Stimulated activated CD8-positive, alpha-beta memory T cell treated with anti-CD3 and anti-CD28 coated beads, Interleukin-7, amount 100 ng/mL, for 48 hours (primary cell): ENCODE measurements at regions not wholly inside any gene's neighbourhood (a gene's known extent, or its start where the extent isn't known, plus 50 kb on each side); places are given as distances from the start of the nearest gene placed in this dataset.
"Not testable (repeated sequence)": the region's sequence is repeated elsewhere in the genome, so short reads cannot be mapped to it uniquely, and the experiment has no call there.

Experiments
- DNase-seq, 2 donors: peaks; one replicate each; pipeline ENCODE4 v3.0.0-alpha.2; 2020; ENCODE audit warnings: low read depth in 1 of 2; ENCODE audit errors: extremely low read depth in 1 of 2

DNA sequence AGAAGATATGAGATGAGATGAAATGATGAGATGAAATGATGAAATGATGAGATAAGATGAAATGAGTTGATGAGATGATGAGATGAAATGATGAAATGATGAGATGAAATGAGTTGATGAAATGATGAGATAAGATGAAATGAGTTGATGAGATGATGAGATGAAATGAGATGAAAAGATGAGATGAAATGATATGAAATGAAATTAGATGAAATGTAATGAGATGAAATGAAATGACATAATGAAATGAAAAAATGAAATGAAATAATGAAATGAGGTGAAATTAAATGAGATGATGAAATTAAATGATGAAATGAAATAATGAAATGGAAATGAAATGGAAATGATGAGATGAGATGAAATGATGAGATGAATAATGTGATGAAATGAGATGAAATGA, 231.6 kb downstream of the GOLGA6L6 start:
- DNase-seq: not testable (repeated sequence)

- DNase-seq: not testable (repeated sequence)
Observed at GRCh38 chr15:20309395-20309794, 232.2 kb downstream of the GOLGA6L6 start.

DNA sequence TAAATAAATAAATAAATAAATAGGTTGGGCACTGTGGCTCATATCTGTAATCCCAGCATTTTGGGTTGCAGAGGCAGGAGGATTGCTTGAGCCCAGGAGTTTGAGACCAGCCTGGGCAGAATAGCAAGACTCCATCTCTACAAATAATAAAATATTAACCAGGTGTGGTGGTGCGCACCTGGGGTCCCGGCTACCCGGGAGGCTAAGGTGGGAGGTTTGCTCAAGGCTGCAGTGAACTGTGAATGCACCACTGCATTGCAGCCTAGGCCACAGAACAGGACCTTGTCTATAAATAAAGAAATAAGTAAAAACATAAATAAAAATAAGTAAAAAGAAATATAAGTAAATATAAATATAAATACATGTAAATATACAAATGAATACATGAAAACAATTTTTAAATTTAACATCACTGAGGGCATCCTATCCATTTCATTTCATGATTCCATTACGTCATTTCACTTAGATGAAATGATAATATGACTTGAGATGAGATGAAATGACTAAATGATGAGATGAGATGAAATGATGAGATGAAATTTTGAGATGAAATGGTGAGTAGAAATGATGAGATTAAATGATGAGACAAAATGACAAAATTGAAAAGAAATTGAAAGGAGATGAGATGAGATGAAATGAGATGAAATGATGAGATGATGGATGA, 233.4 kb downstream of the GOLGA6L6 start:
- not testable (repeated sequence) for DNase-seq

DNA sequence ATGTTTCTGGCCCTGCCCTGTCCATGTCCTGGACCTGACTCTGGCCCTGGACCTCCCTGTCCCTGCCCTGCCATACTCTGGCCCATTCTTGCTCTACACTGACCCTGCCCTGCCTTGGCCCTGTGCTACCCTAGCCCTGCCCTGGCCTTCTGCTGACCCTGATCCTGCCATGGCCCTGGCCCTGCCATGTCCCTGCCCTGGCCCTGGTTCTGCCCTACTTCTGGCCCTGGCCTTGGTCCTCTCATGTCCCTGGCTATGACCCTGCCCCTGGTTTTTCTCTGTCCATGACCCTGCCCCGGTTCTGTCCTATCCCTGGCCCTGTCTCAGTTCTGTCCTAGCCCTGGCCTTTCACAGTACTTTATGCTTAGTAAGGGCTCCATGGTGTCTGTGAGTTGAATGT, 234.5 kb downstream of the GOLGA6L6 start:
- DNase-seq: not testable (repeated sequence)

DNA sequence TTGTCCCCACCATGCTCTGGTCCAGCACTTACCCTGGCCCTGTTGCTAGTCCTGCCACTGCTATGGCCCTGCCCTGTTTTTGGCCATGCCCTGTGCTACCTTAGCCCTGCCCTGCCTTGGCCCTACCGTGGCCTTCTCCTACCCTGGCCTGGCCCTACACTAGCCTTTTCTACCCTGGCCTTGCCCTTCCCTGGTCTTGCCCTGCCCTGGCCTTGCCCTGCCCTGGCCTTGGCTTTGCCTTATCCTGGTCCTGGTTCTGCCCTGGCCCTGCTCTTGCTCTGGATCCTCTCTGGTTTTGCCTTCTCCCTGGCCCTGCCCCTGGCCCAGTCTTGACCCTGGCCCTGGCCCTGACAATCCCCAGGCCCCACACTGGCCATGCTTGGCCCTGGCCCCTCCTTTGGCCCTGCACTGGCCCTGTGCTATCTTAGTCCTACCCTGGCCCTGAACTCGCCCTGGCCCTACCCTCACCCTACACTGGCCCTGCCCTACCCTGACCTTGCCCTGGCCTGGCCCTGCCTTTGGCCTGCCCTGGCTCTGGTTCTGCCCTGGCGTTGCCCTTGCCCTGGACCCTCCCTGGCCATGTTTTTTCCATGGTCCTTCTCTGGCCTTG, 235.0 kb downstream of the GOLGA6L6 start:
- not testable (repeated sequence) for DNase-seq

DNA sequence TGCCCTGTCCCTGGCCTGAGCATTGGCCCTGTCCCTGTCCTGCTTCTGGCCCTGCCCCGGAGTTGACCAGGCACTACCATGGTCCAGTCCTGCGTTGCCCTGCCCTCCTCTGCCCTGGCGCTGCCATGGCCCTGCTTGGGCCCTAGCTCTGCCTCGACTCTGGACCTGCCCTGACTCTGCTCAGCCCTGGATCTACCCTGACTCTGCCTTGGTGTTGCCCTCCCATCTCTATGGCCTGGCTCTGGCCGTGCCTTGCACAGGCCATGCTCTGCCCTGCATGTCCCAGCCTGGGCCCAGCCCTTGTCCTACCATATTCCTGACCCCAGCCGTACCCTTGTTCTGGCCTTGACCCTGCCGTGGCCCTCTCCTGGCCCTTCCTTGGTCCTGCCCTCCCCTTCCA, 235.7 kb downstream of the GOLGA6L6 start:
- DNase-seq: not testable (repeated sequence)

DNA sequence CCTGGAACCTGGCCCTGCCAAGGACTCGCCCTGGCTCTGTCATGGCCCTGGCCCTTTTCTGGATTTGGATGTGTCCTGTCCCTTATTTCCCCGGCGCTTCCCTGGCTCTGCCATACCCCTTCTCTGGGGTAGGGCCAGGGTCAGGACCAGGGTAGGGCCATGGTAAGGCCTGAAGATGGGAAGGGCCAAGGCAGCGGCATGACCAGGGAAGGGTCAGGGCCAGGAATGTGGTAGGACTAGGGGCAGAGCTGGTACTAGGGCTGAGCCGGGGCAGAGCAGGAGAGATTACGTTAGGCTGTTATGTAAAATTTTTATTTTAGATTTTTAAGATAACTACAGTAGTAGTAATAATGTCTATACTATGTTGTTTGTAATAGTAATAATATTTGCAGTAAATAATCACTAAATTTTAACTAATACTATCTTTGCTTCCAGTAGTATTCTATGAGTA, 236.6 kb downstream of the GOLGA6L6 start:
- DNase-seq: not testable (repeated sequence)

- not testable (repeated sequence) for DNase-seq
Observed at GRCh38 chr15:20304282-20305014, 237.2 kb downstream of the GOLGA6L6 start.

DNA sequence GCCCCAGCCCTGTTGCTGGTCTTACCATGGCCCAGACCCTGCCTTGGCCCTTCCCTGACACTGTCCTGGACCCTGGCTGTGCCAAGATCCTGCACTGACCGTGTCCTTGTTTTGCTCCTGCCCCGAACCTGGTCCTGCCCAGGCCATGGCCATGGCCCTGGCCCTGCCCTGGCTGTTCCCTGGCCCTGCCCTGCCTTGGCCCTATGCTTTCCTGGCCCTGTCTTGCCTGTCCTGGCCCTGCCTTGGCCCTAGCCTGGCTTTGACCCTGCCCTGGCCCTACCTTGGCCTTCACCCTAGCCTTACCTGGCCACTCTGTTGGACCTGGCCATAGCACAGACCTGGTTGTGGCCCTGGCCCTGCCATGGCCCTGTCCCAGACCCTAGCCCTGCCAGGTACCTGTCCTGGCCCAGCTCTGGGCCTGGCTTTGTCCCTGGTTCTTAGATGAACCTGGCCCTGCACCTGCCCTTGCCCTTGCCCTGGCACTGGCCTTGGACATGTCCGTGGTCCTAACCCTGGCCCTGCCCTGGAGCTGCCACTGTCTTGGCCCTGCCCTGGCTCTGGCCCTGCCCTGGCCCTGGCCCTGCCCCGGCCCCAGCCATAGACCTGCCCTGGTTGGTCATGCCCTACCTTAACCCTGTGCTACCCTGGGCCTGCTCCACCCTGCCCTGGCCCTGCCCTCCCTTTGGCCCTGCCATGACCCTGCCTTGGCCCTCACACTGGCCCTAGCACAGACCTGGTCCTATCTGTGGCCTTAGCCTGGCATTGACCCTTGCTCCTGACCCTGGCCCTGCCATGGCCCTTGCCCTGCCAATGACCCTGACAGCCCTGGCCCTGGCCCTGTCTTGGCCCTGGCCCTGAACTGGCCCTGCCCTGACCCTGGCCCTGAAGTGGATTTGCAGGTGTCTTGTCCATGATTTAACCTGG, 238.1 kb downstream of the GOLGA6L6 start:
- not testable (repeated sequence) for DNase-seq

DNA sequence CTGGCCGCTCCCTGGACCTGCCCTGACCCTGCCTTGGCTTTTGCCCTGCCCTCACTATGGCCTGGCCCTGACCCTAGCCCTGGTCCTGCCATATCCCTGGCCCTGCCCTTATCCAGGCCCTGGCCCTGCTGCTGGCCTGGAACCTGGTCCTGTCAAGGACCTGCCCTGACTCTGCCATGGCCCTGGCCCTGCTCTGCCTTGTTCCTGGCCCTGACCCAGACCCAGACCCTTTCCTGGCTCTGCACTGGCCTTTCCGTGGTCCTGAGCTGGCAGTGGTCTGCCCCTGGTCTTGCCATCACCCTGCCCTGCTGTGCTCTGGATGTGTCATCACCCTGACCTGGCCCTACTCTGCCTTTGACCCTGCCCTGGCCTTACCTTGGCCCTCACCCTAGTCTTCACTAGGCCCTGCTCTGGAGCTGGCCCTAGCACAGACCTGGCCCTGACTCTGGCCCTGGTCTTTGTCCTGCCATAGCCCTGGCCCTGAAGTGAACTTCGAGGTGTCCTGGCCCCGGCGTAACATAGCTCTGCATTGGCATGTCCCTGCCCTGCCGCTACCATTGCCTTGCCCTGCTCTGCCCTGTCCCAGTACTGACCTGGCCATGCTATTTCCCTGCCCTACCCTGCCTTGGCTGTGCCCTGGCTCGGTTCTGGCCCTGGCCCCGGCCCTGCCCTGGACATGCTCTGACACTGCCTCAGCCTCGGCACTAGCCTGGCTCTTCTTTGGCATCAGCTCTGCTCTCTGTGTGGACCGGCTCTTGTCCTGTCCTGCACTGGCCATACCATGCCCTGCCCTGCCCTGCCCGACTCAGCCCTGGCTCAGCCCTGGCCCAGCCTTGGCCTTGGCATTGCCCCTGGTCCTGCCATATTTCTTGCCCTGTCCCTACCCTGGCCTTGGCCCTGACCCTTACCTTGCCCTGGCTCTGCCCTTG, 239.2 kb downstream of the GOLGA6L6 start:
- DNase-seq: not testable (repeated sequence)

DNA sequence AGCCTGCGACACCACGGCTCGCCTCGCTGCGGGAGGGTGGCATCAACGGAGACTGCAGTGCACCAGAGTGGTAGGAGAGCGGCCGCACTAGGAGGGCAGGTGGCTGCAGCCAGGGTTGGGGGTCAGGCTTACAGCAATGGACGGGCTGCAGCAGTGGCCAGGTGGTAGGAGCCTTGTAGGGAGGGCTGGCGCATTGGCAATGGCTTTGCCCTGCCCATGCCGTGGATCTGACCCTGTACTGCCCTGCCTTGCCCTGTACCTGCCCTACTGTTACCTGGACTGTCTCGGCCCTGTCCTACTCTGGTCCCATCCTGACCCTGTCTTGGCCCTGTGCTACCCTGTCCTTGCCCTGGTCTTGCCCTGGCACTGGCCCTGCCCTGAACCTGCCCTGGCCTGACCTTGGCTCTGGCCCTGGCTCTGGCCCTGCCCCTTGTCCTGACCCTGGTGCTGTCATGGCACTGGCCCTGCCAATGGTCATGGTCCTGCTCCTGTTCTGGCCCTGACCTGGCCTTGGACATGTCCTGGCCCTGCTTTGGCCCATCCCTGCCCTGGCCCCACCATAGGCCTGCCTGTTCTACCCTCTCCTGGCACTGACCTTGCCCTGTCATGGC, 240.0 kb downstream of the GOLGA6L6 start:
- not testable (repeated sequence) for DNase-seq

GRCh38 chr15:20301041-20301390, 240.6 kb downstream of the GOLGA6L6 start:
- DNase-seq: not testable (repeated sequence)

GRCh38 chr15:20300351-20301040, 241.1 kb downstream of the GOLGA6L6 start:
- not testable (repeated sequence) for DNase-seq

- not testable (repeated sequence) for DNase-seq
Observed at GRCh38 chr15:20297603-20298123, 243.9 kb downstream of the GOLGA6L6 start.

- DNase-seq: not testable (repeated sequence)
Observed at GRCh38 chr15:20296261-20296660, 245.3 kb downstream of the GOLGA6L6 start.

- DNase-seq: no peak
Observed at GRCh38 chr15:20295238-20295811, 246.3 kb downstream of the GOLGA6L6 start.

DNA sequence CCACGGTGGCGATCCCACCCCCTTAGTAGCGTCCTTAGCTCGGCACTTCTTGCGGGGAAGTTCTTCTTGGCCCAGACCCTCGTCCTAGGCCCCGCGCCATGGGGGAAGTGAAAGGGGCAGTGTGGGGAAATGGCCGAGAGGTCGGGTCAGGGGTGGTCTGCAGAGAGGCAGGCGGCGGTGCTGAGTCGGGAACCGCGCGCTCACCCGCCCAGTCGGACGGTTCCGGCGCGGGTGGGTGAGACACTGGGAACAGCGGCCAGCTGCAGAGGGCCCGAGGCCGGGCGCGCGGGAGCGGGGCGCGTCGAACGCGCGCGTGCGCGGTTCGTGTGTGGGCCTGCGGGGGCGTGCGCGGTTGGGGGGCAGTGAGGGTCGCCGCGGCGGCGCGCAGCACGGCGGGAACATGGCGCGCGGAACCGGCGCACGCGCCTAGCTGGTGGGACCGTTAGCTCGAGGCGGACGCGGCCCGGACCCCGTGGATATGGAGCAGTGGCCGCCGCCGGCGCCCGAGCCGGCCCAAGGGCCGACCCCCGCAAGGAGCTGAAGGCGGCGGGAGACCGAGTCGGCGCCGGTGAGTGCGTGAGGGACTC, 246.9 kb downstream of the GOLGA6L6 start:
- no peak for DNase-seq
